Astrocyte of the hippocampus (primary cell): ENCODE measurements at regions not wholly inside any gene's neighbourhood (a gene's known extent, or its start where the extent isn't known, plus 50 kb on each side); places are given as distances from the start of the nearest gene placed in this dataset.
"Not testable (repeated sequence)": the region's sequence is repeated elsewhere in the genome, so short reads cannot be mapped to it uniquely, and the experiment has no call there.

Experiments used
- DNase-seq: peaks from one replicate; pipeline ENCODE4 v3.0.0; 2011; ENCODE audit warnings: low read depth, low spot score

GRCh38 chr15:81939604-81940440, 106.0 kb downstream of the MEX3B start:
- DNase-seq: peak; percentile 62

- no peak for DNase-seq
These were observed 108.6 kb downstream of the MEX3B start for GRCh38 chr15:81937189-81937588.

- no peak for DNase-seq
These were observed 115.0 kb downstream of the MEX3B start for GRCh38 chr15:81930582-81931369.

GRCh38 chr15:81929557-81929956, 116.3 kb downstream of the MEX3B start:
- no peak for DNase-seq

- DNase-seq: no peak
These were observed 118.8 kb downstream of the MEX3B start for GRCh38 chr15:81926981-81927380.

- peak; percentile 6 for DNase-seq
These were observed 121.1 kb downstream of the MEX3B start for GRCh38 chr15:81924729-81925128.

GRCh38 chr15:81923561-81924350, 122.1 kb downstream of the MEX3B start:
- DNase-seq: no peak

- no peak for DNase-seq
These were observed 123.7 kb downstream of the MEX3B start for GRCh38 chr15:81922143-81922542.

- no peak for DNase-seq
These were observed 124.7 kb downstream of the MEX3B start for GRCh38 chr15:81921163-81921562.

GRCh38 chr15:81918767-81919166, 127.1 kb downstream of the MEX3B start:
- DNase-seq: not testable (repeated sequence)

- no peak for DNase-seq
These were observed 129.4 kb downstream of the MEX3B start for GRCh38 chr15:81916451-81916850.

- DNase-seq: no peak
These were observed 129.8 kb downstream of the MEX3B start for GRCh38 chr15:81915990-81916389.

GRCh38 chr15:81914734-81915256, 131.0 kb downstream of the MEX3B start:
- no peak for DNase-seq

GRCh38 chr15:81914333-81914732, 131.5 kb downstream of the MEX3B start:
- no peak for DNase-seq

- DNase-seq: no peak
These were observed 134.5 kb downstream of the MEX3B start for GRCh38 chr15:81911022-81911971.

- no peak for DNase-seq
These were observed 135.3 kb downstream of the MEX3B start for GRCh38 chr15:81910355-81911021.

- DNase-seq: no peak
These were observed 136.8 kb downstream of the MEX3B start for GRCh38 chr15:81909011-81909358.

GRCh38 chr15:81908111-81908510, 137.7 kb downstream of the MEX3B start:
- no peak for DNase-seq

GRCh38 chr15:81907521-81907920, 138.3 kb downstream of the MEX3B start:
- DNase-seq: no peak

- no peak for DNase-seq
These were observed 139.9 kb downstream of the MEX3B start for GRCh38 chr15:81905889-81906288.
